ENCODE measurements at regions not wholly inside any gene's neighbourhood (a gene's known extent, or its start where the extent isn't known, plus 50 kb on each side); places are given as distances from the start of the nearest gene placed in this dataset.

DNA sequence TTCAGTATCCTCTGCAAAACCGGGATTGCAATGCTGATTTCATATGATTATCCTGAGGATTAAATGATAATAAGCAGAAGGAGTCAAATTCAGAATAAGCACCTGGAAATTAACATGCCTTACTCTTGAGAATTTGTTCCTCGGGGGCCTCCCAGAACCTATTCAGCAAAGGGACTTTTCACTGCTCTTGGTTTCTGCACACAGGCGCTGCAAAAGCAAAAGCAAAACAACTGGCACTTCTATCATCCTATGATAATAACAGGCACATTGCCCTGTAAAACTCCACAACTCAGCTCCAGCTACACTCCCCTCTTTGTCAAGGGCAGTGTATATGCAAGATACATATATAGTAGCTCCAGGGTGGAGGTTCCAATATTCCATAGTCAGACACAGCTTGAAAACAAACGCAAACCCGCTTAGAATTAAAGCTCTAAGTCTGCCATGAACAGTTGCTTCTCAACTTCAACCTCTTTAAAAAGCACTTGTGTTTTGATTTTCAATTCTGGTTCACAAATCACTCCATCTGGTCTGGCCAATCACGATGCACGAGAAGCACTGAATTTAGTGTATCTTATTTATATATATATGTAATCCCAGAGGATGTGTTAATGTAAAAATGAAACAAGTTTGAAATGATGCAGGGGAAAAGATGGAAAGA is 119.9 kb upstream of the PTER start:
- Histone ChIP-seq H3K27me3 (no peaks in the 10 kb centered on the region), H3K9me3 (no peaks in the 10 kb centered on the region), H3K4me3 (no peak overlapping the region), H3K4me1 (no peaks in the 10 kb centered on the region), H3K36me3 (no peaks in the 10 kb centered on the region), H3K27ac (no peak overlapping the region)
- ATAC-seq: no peak
- intact Hi-C loops (cut with DNase I): no loop called here
- DNase-seq: no peak
- TF ChIP-seq, protein P1, sequence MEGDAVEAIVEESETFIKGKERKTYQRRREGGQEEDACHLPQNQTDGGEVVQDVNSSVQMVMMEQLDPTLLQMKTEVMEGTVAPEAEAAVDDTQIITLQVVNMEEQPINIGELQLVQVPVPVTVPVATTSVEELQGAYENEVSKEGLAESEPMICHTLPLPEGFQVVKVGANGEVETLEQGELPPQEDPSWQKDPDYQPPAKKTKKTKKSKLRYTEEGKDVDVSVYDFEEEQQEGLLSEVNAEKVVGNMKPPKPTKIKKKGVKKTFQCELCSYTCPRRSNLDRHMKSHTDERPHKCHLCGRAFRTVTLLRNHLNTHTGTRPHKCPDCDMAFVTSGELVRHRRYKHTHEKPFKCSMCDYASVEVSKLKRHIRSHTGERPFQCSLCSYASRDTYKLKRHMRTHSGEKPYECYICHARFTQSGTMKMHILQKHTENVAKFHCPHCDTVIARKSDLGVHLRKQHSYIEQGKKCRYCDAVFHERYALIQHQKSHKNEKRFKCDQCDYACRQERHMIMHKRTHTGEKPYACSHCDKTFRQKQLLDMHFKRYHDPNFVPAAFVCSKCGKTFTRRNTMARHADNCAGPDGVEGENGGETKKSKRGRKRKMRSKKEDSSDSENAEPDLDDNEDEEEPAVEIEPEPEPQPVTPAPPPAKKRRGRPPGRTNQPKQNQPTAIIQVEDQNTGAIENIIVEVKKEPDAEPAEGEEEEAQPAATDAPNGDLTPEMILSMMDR (IDR thresholded peaks at IDR 0.05): no peak

DNA sequence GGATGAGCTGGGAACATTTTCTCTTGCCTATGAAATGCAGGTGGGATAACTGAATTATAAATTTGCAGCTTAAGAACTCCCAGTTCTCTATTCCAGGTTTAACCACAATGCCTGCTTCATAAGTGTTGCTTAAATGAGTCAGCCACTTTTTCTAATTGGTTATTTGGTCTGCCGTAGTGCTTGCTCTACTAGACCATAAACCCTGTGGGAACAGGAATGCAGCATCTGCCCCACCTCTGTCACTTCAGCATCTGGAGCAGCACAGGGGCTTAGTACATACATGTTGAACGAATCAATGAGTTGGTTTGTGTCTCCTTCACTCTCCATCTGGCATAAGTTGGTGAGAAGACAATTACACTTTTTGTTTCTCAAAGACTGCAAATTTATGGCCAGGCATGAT is 95.2 kb upstream of the PTER start:
- H3K4me3 ChIP-seq: no peak overlapping the region
- ATAC-seq (no peak), DNase-seq (no peak)
- no peaks in the 10 kb centered on the region for H3K36me3 ChIP-seq
- no peaks in the 10 kb centered on the region for H3K27me3 ChIP-seq
- no peaks in the 10 kb centered on the region for H3K9me3 ChIP-seq
- intact Hi-C loops (cut with DNase I): no loop called here
- TF ChIP-seq, protein P1 (IDR thresholded peaks at IDR 0.05): no peak
- no peak overlapping the region for H3K27ac ChIP-seq
- no peaks in the 10 kb centered on the region for H3K4me1 ChIP-seq

DNA sequence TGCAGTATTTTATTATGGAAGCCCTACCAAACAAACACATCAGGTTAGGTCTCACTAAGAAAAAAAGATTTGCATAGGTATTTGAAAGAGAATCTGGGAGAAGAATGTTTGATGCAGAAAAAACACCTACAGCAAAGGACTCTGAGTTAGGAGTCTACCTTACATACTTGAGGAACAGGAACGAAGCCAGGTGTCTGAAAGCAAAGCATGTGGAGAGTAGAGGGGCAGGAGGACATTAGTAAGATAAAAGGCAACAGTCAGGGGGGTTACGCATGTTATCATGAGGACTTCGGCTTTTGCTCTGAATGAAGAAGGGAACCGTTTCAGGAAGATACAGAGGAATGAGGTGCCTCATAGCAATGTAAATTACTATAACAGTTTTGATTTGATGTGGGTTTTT is 87.9 kb upstream of the PTER start:
- Histone ChIP-seq H3K9me3 (peaks cover 0 to 7% of the 10 kb centered on the region in 2 donors), H3K27ac (no peak overlapping the region), H3K36me3 (no peaks in the 10 kb centered on the region), H3K4me1 (no peaks in the 10 kb centered on the region), H3K4me3 (no peak overlapping the region), H3K27me3 (no peaks in the 10 kb centered on the region)
- ATAC-seq (no peak), DNase-seq (no peak)
- intact Hi-C loops (cut with DNase I): no loop called here
- TF ChIP-seq, protein P1 (IDR thresholded peaks at IDR 0.05): no peak

DNA sequence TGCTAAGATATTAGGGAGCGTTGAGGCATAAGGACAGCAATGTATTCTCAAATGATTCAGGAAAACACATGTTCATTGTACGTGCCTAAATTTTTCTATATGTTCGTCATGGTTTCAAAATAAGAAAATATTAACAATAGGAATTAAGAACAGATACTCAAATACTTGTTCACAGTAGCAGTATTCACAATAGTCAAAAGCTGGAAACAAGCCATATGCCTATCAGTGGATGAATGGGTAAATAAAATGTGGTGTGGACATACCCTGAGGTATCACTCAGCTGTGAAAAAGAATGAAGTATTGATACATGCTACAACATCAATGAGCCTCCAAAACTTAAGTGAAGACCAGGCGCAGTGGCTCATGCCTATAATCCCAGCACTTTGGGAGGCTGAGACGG is 84.7 kb upstream of the PTER start:
- no peaks in the 10 kb centered on the region for H3K4me1 ChIP-seq
- peaks cover 0 to 4% of the 10 kb centered on the region in 2 donors for H3K9me3 ChIP-seq
- ATAC-seq (no peak), DNase-seq (no peak)
- no peaks in the 10 kb centered on the region for H3K27me3 ChIP-seq
- no peak overlapping the region for H3K27ac ChIP-seq
- H3K36me3 ChIP-seq: no peaks in the 10 kb centered on the region
- intact Hi-C loops (cut with DNase I): no loop called here
- TF ChIP-seq, protein P1 (IDR thresholded peaks at IDR 0.05): no peak
- H3K4me3 ChIP-seq: no peak overlapping the region

DNA sequence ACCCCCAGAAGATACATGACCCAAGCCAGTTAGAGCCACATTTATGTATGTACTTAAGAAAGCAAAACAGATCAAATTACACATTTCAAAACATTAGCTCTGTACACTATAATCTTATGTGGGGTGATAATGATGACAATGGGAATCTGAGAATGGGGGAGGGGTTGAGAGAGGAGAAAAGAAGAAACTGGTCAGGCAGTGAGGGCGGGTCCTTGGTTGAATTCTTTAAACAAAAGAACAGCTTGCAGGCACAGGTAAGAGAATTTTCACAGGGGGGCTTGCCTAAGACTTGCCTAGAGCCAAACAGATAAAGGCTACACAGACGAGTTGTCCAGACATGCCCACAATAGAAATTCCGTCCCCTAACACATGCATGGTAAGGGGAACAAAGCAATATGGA is 76.8 kb upstream of the PTER start:
- no peak for ATAC-seq

More for the DNA sequence above, 76.8 kb upstream of the PTER start:
- H3K9me3 ChIP-seq: peaks cover 0 to 7% of the 10 kb centered on the region in 2 donors
- no peaks in the 10 kb centered on the region for H3K27me3 ChIP-seq
- no peaks in the 10 kb centered on the region for H3K4me1 ChIP-seq
- no peaks in the 10 kb centered on the region for H3K36me3 ChIP-seq
- no peak overlapping the region for H3K4me3 ChIP-seq
- DNase-seq: no peak
- intact Hi-C loops (cut with DNase I): no loop called here
- TF ChIP-seq, protein P1 (IDR thresholded peaks at IDR 0.05): no peak
- no peak overlapping the region for H3K27ac ChIP-seq
